Glomerular endothelial cell (primary cell): ENCODE measurements at regions not wholly inside any gene's neighbourhood (a gene's known extent, or its start where the extent isn't known, plus 50 kb on each side); places are given as distances from the start of the nearest gene placed in this dataset.
"Not testable (repeated sequence)": the region's sequence is repeated elsewhere in the genome, so short reads cannot be mapped to it uniquely, and the experiment has no call there.

Experiments
- DNase-seq: peaks from one replicate; pipeline ENCODE4 v3.0.0-alpha.2; 2011; ENCODE audit warnings: low read depth, low spot score; ENCODE audit errors: extremely low read depth

DNA sequence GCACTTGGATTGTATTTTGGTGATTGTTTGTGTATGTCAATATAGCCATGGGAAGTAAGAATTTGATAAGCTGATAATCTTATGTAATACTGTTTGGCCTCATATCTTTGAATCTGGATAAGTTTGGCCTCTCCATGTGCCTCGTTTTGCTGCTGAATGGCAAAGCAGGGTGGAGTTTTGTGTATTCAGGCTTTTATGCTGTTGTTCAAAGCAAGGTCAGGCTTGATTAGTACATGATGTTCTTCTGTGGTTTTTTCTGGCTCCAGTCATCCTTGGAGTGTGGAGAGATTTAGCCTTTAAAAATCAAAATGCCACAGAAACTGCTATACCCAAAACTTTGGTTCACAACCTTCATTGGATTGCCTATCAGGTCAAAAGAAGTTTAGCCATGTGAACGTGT is 728.9 kb upstream of the GJE1 start:
- no peak for DNase-seq

DNA sequence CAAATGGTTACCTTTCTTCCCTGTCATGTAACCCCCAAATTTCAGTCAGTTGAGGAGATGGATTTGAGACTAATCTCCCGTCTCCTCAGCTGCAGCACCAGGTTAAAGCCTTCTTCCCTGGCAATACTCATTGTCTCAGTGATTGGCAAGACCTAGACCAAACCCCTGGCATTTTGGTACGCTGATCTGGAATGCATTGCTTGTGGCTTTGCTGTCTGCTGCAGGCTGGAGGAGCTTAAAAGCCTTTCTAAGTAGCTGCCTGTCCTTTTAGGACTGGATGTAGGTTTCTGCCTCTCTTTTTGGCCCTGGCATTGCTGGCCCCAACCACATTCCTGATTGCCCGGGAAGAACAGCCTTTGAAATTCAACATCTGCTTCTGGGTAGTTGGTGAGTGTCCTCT is 729.6 kb upstream of the GJE1 start:
- no peak for DNase-seq

DNA sequence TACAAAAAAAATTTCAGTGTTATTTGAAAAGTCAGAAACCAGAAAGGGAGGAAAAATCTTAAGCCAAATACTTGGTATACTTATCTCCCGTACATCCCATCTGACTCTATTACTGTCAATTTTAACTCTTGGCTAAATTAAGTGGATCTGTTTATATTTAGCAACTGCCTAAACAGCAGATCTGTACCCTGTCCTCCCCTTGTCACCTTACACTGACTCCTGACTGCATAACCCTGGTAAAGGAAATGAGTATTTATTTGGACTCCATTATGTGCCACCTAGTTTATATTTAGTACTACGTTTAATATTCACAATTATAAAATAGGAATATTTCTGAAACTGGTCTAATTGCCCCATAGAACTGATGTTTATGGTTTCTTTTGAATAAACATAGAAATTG is 730.2 kb upstream of the GJE1 start:
- no peak for DNase-seq

DNA sequence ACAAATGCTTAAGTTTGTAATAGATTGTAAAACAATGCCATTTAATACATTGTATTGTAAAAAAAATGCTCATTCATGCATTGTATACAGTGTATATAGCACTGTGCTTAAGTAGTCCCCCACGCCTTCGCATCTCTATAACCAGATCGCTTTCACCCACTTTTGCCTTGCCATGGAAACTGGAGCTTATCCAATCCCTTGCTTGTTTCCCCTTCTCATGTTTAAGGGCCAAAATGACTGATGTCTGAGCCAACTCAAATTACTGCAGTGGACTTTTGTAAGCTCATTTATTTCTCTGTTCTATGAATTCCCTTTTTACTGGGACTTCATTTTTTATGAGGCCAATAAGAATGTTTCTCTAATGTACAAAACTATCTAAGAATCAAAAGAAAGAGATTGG is 730.9 kb upstream of the GJE1 start:
- DNase-seq, result no peak

DNA sequence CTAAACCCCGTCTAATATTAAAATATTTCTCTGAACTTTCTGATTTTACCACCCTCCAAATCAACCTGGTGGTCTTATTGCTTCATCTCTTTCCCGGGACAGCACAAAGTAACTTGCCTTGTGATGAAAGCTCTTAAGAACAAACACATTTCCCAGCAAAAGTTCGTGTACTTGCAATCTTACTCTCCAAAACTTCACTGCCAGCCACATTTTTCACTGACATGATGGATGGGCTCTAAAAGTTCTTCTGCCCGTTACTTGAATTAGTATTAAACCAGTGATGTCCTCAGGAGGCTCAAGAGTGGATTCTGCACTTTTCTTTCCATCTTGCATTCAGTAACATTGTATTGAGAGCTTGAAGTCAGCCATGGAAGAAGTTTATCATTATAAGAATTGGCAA is 731.6 kb upstream of the GJE1 start:
- no peak for DNase-seq

DNA sequence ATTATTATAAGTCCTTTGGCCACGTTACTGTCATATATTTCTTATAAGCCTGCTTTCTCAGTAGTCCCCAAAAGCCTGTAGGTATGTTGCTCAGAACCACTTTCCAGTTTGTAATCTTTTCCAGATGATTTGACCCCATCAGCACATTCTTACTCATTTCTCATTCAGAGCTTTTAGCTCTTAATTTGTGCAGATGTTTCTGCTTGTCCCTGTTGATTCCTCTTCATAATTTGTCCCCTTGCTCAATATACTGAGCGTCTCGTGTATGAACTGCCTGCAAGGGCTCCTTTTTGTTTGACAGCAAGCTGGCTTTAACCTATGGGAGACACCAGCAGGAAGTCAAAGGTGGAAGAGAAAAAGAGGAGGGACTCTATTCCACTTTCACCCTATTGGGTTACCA is 733.8 kb upstream of the GJE1 start:
- DNase-seq, result no peak

DNA sequence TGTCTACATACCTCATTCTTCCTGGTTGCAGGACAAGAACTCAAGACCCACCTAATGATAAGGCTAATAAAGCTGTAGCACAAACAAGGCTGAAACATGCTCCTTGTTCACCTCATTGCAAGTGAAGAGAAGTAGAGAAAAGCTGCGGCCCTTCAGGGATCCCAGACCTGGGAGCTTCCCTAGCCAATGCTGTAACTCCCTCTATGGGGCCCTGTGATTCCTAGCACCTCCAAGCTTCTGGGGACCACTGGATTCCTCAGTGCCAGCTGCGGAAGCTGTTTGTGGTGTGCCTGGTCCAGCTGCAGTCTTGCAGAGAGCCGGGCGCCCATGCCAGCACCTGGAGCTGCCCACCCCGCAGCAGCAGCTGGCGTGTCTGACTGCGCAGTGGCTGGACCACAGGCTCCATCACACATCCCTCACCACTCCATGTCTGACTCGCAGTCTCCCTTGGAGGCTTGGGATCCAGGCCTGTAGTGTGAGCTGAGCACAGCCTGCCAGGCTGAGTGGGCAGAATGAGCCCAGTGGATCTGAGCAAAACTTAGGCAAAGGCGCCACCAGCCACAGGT is 737.2 kb upstream of the GJE1 start:
- no peak for DNase-seq

DNA sequence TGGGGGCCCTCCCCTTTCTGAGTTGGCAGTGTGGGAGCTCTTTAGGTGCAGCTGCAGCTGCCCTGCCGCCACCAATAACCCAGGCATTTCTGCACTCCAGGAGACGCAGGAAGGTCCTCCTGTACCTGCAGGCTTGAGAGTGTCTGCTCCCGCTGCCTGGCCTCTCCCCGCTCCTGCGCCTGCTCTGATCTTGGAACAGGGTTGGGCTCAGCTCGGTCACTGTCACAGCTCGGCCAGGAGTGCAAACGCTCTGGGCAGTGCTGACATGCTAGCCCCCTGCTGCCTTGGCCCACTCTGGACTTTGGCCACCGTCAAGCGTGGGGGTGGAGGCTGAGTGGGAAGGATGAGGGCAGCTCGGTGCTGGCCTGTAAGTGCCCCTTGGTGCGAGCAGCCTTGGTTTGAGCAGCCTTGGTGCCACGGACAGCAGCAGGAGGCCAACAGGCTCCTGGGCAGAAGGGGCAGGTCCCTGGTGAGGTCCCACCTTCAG is 738.1 kb upstream of the GJE1 start:
- no peak for DNase-seq

DNA sequence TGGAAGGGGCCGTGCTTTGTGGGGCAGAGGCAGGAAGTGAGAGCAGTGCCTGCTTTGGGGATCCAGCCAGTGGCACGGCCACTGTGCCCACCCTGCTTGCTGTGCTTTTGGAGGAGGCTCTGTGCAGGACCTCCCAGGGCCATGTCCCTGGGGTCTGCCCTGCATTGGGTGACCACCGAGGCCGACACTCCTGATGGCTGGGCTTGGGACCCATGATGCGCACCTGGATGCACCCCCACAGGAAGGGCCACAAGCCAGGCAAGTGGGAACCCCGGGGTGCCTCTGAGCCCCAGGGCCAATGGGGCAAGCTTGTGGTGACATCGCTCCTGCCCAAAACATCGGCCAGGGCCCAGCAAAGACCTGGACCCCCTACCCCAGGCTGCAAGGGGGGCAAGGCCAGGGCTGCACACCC is 738.6 kb upstream of the GJE1 start:
- no peak for DNase-seq

DNA sequence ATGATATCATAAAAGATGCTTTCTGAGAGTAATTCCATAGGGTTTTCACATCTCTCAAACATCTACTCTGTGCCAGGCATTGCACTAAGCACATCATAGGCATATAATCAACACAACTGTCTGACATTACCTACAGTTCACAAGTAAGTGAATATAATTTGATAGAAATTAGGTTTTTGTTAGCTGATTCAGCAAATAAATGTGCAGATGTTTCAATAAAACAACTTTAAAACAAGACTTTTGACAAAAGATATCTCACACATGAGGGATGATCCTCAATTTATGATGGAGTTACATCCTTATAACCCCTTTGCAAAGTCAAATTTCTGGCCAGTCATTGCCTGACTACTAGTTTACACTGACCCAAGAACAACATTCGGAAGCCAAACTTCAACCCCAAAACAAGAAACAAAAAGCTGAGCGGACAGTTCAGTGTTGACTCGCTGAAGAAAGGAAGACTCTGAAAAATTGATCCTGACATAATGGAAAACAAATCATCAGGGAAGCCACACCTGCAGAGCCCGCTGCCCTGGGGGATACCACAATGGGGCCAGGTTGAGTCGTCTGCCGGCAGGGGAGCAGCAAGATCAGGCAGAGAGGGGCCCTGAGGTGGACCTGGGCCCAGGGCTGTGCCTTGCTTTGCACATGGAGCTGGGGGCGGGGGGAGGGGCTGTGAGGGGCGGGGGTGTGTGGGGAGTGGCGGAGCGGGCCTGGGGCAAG is 739.2 kb upstream of the GJE1 start:
- no peak for DNase-seq

DNA sequence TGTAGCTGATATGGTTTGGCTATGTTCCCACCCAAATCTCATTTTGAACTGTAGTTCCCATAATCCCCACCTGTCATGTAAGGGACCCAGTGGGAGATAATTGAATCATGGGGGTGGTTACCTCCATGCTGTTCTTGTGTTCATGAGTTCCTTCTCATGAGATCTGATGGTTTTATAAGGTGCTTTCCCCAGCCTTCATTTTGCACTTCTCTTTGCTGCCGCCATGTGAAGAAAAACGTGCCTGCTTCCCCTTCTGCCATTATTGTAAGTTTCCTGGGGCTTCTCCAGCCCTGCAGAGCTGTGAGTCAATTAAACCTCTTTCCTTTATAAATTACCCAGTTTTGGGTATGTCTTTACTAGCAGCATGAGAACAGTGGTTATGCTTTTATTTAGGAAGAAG is 741.6 kb upstream of the GJE1 start:
- DNase-seq, result not testable (repeated sequence)

DNA sequence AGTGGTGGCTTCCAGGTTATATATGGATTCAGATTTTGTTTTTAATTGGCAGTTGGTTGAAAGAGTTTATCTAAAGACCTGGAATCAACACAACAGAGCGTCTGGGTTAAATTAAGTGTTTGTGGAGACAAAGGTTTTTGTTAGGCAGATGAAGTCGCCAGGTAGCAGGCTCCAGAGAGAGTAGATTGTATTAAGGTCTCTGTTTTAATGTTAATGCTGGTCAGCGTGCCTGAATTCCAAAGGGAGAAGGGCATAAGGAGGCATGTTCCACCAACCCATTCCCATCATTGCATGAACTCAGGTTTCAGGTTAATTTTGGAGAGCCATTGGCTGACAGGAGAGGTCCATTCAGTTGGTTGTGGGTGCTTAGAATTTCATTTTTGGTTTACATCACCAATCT is 744.1 kb upstream of the GJE1 start:
- DNase-seq, result no peak

DNA sequence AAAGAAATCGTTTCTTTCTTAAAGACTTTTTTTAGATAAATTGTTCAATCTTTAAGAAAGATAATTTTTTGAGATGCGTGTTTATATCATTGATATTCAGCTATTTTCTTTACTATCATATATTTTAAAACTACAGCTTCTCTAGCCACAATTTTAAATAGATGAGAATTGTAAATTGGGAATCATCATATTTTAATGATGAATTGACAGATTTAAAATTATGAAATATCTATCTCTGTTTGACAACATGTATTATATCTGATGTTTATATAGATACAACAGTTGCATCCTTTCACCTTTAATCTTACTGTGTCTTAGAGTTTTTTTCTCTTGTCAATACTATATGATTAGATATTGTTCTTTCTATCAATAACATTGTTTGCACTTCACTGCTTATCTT is 762.3 kb upstream of the GJE1 start:
- DNase-seq, result no peak

DNA sequence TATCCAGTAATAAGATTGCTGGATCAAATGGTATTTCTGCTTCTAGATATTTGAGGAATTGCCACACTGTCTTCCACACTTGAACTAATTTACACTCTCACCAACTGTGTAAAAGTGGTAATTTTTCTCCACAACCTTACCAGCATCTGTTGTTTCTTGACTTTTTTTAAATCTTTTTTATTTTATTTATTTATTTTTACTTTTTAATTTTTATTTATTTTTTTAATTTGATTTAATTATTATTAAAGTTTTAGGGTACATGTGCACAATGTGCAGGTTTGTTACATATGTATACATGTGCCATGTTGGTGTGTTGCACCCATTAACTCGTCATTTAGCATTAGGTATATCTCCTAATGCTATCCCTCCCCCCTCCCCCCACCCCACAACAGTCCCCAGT is 765.9 kb upstream of the GJE1 start:
- DNase-seq, result not testable (repeated sequence)

DNA sequence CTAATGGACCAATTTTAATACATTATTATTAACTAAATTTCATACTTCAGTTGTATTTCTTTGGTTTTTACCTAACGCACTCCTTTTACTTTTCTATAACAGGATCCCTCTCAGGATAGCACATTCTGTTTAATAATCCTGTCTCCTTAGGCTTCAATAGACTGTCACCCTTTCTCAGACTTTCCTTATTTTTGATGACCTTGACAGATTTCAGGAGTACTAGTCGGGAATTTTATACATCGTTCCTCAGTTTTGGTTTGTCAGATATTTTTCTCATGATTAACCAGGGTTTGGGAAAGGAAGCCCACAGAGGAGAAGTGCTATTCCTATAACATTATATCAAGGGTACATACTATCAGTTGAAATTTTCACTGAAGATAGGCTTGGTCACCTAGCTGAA is 768.0 kb upstream of the GJE1 start:
- no peak for DNase-seq

DNA sequence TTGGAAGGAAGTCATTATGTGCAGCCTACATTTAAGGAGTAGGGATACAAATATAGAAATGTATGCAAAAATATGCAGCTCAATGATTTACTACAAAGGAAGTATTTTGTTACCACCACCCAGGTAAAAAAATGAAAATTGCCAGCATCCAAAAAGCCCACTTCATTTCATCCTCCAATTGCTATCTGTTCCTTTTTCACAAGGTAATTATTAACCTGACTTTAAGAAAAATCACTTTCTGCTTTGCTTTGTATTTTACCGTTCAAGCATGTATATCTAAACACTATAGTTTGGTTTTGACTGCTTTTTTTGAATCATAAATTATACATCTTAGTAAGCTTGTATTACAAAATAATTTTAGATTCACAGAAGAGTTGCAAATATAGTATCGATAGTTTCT is 768.5 kb upstream of the GJE1 start:
- DNase-seq, result no peak

DNA sequence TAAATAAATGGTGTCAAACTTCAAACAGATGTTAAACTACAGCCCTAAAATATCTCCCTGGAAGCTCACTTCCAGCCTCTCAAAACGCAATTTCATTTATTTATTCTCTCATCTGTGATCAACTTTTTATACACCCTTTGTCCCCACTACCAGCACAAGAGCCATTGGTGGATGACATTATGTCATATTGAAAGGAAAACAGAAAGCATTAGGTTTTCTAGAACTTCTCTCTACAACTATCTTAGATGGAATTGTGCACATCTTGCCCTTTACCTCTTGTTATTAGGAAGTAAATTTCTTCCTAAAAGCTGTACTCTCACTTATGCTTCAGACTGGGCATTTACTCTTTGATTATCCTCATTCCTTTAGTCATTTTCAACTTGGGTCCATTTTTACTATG is 771.2 kb upstream of the GJE1 start:
- DNase-seq, result no peak

DNA sequence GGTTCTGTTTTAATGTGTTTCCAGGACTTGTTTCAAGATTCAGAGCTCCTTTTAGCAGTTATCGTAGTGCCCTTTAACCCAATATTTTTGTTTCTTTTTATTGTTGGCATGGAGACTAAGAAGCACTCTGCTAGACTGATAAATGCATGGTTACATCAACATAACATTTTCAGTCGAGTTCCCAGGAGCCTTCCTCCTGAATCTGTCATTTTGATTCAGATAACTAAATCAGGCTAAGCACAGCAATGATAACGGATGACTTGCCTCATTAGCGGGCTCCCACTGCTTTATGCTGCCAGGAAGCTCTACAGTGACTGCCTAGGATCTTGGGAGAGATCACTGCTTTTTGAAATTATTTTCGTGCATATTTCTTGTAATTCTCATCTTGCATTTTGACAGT is 772.8 kb upstream of the GJE1 start:
- DNase-seq, result no peak

DNA sequence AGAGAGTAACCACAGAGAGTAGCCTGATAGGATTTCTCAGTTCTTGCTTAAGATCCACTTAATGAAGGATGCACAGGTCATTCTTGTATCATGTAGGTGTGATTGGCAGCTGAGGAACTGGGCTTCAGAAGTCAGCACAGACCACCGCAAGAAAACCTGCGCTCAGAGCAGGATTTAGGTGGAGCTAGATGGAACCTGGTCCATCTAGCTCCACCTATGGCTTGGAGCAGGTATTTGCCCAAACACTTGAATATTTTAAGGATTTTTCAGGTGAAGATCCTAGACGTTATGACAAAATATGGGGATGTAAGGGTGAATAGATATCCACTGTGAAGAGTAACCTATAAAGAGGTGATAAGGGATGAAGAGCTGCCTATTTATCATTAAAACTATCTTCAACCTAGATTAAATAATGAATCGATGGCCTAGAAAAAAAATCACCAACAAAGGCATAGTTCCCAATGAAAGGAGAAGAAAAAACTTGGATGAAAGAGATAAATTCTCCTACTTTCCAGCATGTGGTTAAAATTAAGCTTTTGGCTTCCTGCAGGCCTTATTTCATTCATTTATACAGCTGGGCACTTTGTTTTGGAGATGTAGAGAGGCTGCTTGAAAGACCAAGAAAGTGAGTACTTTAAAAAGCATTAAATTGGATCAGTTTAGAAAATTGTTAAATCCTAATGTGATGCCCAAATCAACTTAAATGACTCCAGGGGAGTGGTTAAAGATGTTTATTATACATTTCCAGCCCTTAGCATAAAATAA is 778.4 kb upstream of the GJE1 start:
- no peak for DNase-seq

DNA sequence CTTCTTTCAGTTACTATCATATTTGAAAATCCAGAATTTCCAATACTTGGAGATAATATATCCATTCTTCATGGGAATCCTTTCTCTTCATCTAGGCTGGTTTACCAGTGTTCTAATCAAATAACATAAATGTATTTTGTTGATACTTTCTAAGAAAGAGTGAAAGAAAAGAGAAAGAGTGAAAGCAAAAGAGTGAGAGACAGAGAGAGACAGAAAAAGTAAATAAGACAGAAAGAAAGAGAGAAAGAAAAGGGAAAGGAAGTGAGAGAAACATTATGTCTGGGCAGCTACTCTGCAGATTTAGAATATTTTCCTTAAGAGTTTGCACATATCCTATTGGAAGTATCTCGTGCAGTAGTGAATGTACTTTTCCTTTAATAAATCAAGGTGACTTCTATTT is 781.0 kb upstream of the GJE1 start:
- DNase-seq, result no peak

DNA sequence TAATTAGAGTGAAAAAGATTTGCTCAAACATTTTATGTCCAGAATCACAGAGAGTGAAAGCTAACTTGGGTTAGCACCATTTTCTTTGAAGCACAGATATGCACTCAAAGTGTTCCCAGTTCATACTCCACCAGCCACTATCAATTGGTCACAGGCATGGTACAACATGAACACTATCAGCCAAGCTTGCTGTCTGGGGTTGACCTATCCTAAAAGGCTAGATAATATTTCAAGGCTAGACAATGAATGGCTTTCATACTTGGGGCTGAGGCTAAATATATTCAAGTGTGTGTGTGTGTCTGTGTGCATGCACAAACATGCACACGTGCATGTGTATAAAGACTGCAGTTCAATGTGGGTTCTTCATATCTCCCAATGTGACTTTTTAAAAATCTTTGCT is 783.0 kb upstream of the GJE1 start:
- DNase-seq, result no peak

DNA sequence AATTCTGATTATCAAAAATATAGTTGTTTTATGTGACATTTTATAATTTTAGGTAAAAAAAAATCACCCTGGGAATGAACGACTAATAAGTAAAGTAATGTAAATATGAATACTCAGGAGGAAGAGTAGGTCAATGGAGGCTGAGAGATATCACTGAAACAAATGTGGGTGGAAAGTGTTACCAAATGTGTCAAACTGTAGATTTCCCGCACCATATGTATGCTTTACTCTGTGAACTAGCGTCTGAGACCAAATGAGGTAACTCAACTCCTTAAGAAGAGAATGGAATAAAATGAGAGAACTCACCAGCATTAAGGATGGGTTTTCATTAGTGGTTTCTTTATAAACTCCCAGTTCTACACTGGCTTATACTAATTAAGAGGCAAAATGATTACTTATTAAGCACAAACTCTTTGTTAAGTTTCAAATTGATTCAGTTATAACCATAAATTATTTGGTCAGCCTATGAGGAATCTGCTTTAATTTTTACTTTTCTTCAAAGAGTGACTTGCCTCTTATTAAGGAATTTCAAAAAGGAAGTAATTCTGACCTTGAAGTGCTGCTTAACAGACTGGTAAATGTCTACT is 784.7 kb upstream of the GJE1 start:
- DNase-seq, result no peak
